ENCODE measurements at regions not wholly inside any gene's neighbourhood (a gene's known extent, or its start where the extent isn't known, plus 50 kb on each side); places are given as distances from the start of the nearest gene placed in this dataset.

DNA sequence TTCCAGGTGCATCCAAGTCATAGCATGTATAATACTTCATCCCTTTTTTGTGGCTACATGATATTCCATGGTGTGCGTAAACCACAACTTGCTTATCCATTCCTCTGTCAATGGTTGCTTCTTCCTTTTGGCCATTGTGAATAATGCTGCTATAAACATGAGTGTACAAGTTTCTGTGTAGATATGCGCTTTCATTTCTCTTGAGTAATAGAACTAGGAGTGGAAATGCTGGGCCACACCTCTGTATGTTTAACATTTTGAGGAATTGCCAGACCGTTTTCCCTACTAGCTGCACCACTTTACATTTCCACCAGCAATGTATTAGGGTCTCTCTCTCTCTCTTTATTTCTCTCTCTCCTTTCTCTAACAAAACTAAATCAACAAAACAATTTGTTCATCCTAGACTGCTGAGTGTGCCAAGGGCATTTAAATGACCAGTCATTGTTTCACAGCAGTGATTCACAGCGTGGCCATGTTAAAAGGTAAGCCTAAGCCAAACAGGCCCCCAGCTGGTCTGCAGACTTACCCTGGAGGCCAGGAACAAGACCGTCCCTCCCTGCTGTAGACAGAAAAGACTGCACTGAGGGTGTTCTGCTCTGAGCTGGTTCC lies 53.2 kb upstream of the LYST start:
- TF ChIP-seq POLR2AphosphoS5 (IDR thresholded peaks at IDR 0.05; ENCODE audit: low read length) (no peak), ZNF274 (IDR thresholded peaks at IDR 0.05; ENCODE audit: insufficient read depth, insufficient read length) (no peak), EZH2 (IDR thresholded peaks at IDR 0.05; ENCODE audit: borderline replicate concordance, control insufficient read depth, low read depth, low read length) (no peak), EP300 (IDR thresholded peaks at IDR 0.05; ENCODE audit: borderline replicate concordance in 1 of 2, control insufficient read depth in 1 of 2, low read depth in 2 of 2, low read length in 2 of 2) (no peak), BHLHE40 (IDR thresholded peaks at IDR 0.05; ENCODE audit: borderline replicate concordance in 1 of 2, low read depth in 2 of 2, low read length in 1 of 2) (no peak), JUND (IDR thresholded peaks at IDR 0.05; ENCODE audit: low read depth, low read length) (no peak), SRF (IDR thresholded peaks at IDR 0.05; ENCODE audit: low read depth in 2 of 2, low read length in 2 of 2) (no peak), SPI1 (IDR thresholded peaks at IDR 0.05; ENCODE audit: borderline replicate concordance, insufficient read depth, low read depth, low read length) (no peak)
- TF ChIP-seq, protein P1, sequence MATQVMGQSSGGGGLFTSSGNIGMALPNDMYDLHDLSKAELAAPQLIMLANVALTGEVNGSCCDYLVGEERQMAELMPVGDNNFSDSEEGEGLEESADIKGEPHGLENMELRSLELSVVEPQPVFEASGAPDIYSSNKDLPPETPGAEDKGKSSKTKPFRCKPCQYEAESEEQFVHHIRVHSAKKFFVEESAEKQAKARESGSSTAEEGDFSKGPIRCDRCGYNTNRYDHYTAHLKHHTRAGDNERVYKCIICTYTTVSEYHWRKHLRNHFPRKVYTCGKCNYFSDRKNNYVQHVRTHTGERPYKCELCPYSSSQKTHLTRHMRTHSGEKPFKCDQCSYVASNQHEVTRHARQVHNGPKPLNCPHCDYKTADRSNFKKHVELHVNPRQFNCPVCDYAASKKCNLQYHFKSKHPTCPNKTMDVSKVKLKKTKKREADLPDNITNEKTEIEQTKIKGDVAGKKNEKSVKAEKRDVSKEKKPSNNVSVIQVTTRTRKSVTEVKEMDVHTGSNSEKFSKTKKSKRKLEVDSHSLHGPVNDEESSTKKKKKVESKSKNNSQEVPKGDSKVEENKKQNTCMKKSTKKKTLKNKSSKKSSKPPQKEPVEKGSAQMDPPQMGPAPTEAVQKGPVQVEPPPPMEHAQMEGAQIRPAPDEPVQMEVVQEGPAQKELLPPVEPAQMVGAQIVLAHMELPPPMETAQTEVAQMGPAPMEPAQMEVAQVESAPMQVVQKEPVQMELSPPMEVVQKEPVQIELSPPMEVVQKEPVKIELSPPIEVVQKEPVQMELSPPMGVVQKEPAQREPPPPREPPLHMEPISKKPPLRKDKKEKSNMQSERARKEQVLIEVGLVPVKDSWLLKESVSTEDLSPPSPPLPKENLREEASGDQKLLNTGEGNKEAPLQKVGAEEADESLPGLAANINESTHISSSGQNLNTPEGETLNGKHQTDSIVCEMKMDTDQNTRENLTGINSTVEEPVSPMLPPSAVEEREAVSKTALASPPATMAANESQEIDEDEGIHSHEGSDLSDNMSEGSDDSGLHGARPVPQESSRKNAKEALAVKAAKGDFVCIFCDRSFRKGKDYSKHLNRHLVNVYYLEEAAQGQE (IDR thresholded peaks at IDR 0.05; ENCODE audit: low read depth, low read length) = no peak
- TF ChIP-seq, protein P2, sequence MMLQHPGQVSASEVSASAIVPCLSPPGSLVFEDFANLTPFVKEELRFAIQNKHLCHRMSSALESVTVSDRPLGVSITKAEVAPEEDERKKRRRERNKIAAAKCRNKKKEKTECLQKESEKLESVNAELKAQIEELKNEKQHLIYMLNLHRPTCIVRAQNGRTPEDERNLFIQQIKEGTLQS (IDR thresholded peaks at IDR 0.05; ENCODE audit: borderline replicate concordance, extremely low read depth, low read depth, low read length) = no peak
- TF ChIP-seq, protein P3, sequence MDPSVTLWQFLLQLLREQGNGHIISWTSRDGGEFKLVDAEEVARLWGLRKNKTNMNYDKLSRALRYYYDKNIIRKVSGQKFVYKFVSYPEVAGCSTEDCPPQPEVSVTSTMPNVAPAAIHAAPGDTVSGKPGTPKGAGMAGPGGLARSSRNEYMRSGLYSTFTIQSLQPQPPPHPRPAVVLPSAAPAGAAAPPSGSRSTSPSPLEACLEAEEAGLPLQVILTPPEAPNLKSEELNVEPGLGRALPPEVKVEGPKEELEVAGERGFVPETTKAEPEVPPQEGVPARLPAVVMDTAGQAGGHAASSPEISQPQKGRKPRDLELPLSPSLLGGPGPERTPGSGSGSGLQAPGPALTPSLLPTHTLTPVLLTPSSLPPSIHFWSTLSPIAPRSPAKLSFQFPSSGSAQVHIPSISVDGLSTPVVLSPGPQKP (IDR thresholded peaks at IDR 0.05; ENCODE audit: low read depth, low read length) = no peak
- TF ChIP-seq, protein P4, sequence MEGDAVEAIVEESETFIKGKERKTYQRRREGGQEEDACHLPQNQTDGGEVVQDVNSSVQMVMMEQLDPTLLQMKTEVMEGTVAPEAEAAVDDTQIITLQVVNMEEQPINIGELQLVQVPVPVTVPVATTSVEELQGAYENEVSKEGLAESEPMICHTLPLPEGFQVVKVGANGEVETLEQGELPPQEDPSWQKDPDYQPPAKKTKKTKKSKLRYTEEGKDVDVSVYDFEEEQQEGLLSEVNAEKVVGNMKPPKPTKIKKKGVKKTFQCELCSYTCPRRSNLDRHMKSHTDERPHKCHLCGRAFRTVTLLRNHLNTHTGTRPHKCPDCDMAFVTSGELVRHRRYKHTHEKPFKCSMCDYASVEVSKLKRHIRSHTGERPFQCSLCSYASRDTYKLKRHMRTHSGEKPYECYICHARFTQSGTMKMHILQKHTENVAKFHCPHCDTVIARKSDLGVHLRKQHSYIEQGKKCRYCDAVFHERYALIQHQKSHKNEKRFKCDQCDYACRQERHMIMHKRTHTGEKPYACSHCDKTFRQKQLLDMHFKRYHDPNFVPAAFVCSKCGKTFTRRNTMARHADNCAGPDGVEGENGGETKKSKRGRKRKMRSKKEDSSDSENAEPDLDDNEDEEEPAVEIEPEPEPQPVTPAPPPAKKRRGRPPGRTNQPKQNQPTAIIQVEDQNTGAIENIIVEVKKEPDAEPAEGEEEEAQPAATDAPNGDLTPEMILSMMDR (IDR thresholded peaks at IDR 0.05 in 2 of 3, conservative IDR thresholded peaks at IDR 0.05 in 1 of 3; ENCODE audit: control insufficient read depth in 2 of 3, extremely low read depth in 1 of 3, insufficient read depth in 1 of 3, low read depth in 3 of 3, low read length in 3 of 3) = no peak
- TF ChIP-seq, protein P5, sequence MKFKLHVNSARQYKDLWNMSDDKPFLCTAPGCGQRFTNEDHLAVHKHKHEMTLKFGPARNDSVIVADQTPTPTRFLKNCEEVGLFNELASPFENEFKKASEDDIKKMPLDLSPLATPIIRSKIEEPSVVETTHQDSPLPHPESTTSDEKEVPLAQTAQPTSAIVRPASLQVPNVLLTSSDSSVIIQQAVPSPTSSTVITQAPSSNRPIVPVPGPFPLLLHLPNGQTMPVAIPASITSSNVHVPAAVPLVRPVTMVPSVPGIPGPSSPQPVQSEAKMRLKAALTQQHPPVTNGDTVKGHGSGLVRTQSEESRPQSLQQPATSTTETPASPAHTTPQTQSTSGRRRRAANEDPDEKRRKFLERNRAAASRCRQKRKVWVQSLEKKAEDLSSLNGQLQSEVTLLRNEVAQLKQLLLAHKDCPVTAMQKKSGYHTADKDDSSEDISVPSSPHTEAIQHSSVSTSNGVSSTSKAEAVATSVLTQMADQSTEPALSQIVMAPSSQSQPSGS (IDR thresholded peaks at IDR 0.05; ENCODE audit: low read length) = no peak
